ENCODE measurements at regions not wholly inside any gene's neighbourhood (a gene's known extent, or its start where the extent isn't known, plus 50 kb on each side); places are given as distances from the start of the nearest gene placed in this dataset.

DNA sequence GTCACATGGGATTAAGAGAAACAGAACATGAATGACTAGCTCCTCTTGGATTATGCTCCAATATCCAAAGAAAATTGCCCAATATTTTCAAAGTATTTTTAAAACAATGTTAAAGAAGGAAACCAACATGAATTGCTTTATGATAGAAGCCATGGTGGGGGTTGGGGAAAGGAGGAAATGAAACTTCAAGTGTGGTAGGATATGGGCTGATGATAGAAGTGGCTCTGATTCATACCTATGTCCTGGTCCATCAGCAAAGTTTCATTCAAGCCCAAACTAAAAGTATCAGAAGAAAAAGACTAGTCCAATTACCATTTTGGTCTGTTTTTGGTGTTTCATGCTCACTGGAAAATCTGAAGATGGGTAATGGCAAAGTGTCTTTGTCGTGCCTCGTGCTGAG lies 104.2 kb upstream of the PROX1 start:
- TF ChIP-seq, protein P1, sequence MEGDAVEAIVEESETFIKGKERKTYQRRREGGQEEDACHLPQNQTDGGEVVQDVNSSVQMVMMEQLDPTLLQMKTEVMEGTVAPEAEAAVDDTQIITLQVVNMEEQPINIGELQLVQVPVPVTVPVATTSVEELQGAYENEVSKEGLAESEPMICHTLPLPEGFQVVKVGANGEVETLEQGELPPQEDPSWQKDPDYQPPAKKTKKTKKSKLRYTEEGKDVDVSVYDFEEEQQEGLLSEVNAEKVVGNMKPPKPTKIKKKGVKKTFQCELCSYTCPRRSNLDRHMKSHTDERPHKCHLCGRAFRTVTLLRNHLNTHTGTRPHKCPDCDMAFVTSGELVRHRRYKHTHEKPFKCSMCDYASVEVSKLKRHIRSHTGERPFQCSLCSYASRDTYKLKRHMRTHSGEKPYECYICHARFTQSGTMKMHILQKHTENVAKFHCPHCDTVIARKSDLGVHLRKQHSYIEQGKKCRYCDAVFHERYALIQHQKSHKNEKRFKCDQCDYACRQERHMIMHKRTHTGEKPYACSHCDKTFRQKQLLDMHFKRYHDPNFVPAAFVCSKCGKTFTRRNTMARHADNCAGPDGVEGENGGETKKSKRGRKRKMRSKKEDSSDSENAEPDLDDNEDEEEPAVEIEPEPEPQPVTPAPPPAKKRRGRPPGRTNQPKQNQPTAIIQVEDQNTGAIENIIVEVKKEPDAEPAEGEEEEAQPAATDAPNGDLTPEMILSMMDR (IDR thresholded peaks at IDR 0.05) = no peak
- no peak for TF ChIP-seq POLR2A (IDR thresholded peaks at IDR 0.05)
